Nephron (organoid): ENCODE measurements at regions not wholly inside any gene's neighbourhood (a gene's known extent, or its start where the extent isn't known, plus 50 kb on each side); places are given as distances from the start of the nearest gene placed in this dataset.
A peak's percentile ranks its signal among the peaks of the same experiment; 100 is the strongest.

Source experiments
- H3K27ac Mint-ChIP-seq, 3 experiments: 2 replicates each; pipeline ENCODE4 v1.8.0; 2020; ENCODE audit warnings: mixed read lengths in 3 of 3, mild to moderate bottlenecking in 2 of 3, moderate library complexity in 1 of 3
- H3K27me3 Mint-ChIP-seq: 2 replicates; pipeline ENCODE4 v1.8.0; 2021; ENCODE audit warnings: low read depth, mild to moderate bottlenecking, moderate library complexity, mixed read lengths
- H3K36me3 Mint-ChIP-seq: 2 replicates; pipeline ENCODE4 v1.8.0; 2020; ENCODE audit warnings: low read depth, mixed read lengths
- H3K4me1 Mint-ChIP-seq: 2 replicates; pipeline ENCODE4 v1.8.0; 2020; ENCODE audit warnings: mixed read lengths
- H3K4me3 Mint-ChIP-seq, 3 experiments: 2 replicates each; pipeline ENCODE4 v1.8.0; 2020; ENCODE audit warnings: mild to moderate bottlenecking in 3 of 3, mixed read lengths in 3 of 3, moderate library complexity in 2 of 3
- H3K9me3 Mint-ChIP-seq: 2 replicates; pipeline ENCODE4 v1.8.0; 2020; ENCODE audit warnings: mixed read lengths
- TF ChIP-seq, protein P1 (sequence below), 3 experiments: fragments of 200-600 bp; sonication (generic); IDR thresholded peaks; one replicate each; pipeline ENCODE4 v1.5.0; 2021; ENCODE audit warnings: antibody characterized with exemption in 3 of 3; ENCODE audit not compliant: unreplicated experiment in 3 of 3

GRCh38 chr18:69196336-69196735, 204.4 kb upstream of the DOK6 start:
- H3K9me3 Mint-ChIP-seq: no peaks in the 10 kb centered on the region
- H3K27me3 Mint-ChIP-seq: no peaks in the 10 kb centered on the region
- H3K4me1 Mint-ChIP-seq: peaks cover 13% of the 10 kb centered on the region
- no peak overlapping the region for H3K27ac Mint-ChIP-seq
- TF ChIP-seq, protein P1, sequence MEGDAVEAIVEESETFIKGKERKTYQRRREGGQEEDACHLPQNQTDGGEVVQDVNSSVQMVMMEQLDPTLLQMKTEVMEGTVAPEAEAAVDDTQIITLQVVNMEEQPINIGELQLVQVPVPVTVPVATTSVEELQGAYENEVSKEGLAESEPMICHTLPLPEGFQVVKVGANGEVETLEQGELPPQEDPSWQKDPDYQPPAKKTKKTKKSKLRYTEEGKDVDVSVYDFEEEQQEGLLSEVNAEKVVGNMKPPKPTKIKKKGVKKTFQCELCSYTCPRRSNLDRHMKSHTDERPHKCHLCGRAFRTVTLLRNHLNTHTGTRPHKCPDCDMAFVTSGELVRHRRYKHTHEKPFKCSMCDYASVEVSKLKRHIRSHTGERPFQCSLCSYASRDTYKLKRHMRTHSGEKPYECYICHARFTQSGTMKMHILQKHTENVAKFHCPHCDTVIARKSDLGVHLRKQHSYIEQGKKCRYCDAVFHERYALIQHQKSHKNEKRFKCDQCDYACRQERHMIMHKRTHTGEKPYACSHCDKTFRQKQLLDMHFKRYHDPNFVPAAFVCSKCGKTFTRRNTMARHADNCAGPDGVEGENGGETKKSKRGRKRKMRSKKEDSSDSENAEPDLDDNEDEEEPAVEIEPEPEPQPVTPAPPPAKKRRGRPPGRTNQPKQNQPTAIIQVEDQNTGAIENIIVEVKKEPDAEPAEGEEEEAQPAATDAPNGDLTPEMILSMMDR (IDR thresholded peaks at IDR 0.05; ENCODE audit: unreplicated experiment in 3 of 3): no peak
- H3K4me3 Mint-ChIP-seq: no peak overlapping the region
- H3K36me3 Mint-ChIP-seq: no peaks in the 10 kb centered on the region

- TF ChIP-seq, protein P1 (IDR thresholded peaks at IDR 0.05; ENCODE audit: unreplicated experiment in 3 of 3): no peak
- no peaks in the 10 kb centered on the region for H3K9me3 Mint-ChIP-seq
- H3K4me3 Mint-ChIP-seq: no peak overlapping the region
- H3K36me3 Mint-ChIP-seq: no peaks in the 10 kb centered on the region
- no peaks in the 10 kb centered on the region for H3K4me1 Mint-ChIP-seq
- no peaks in the 10 kb centered on the region for H3K27me3 Mint-ChIP-seq
- H3K27ac Mint-ChIP-seq: no peak overlapping the region
Measured at GRCh38 chr18:69205925-69206324, 194.8 kb upstream of the DOK6 start.

GRCh38 chr18:69208545-69208944, 192.1 kb upstream of the DOK6 start:
- Mint-ChIP-seq H3K27ac (no peak overlapping the region), H3K36me3 (peaks cover 8% of the 10 kb centered on the region)
- TF ChIP-seq, protein P1 (IDR thresholded peaks at IDR 0.05; ENCODE audit: unreplicated experiment in 3 of 3): no peak

GRCh38 chr18:69209761-69210160, 190.9 kb upstream of the DOK6 start:
- no peaks in the 10 kb centered on the region for H3K27me3 Mint-ChIP-seq
- peaks cover 7% of the 10 kb centered on the region for H3K9me3 Mint-ChIP-seq
- H3K27ac Mint-ChIP-seq: no peak overlapping the region
- no peaks in the 10 kb centered on the region for H3K4me1 Mint-ChIP-seq
- peaks cover 8% of the 10 kb centered on the region for H3K36me3 Mint-ChIP-seq
- TF ChIP-seq, protein P1 (IDR thresholded peaks at IDR 0.05; ENCODE audit: unreplicated experiment in 3 of 3): no peak
- no peak overlapping the region for H3K4me3 Mint-ChIP-seq

More at GRCh38 chr18:69208545-69208944, 192.1 kb upstream of the DOK6 start:
- Mint-ChIP-seq H3K27me3 (no peaks in the 10 kb centered on the region), H3K4me1 (no peaks in the 10 kb centered on the region), H3K4me3 (no peak overlapping the region), H3K9me3 (peaks cover 7% of the 10 kb centered on the region)

- Mint-ChIP-seq H3K4me1 (peaks cover 26% of the 10 kb centered on the region), H3K27ac (no peak overlapping the region), H3K4me3 (no peak overlapping the region), H3K27me3 (no peaks in the 10 kb centered on the region), H3K9me3 (peaks cover 7% of the 10 kb centered on the region), H3K36me3 (peaks cover 8% of the 10 kb centered on the region)
- TF ChIP-seq, protein P1 (IDR thresholded peaks at IDR 0.05; ENCODE audit: unreplicated experiment in 3 of 3): no peak
Measured at GRCh38 chr18:69213842-69214241, 186.8 kb upstream of the DOK6 start.

DNA sequence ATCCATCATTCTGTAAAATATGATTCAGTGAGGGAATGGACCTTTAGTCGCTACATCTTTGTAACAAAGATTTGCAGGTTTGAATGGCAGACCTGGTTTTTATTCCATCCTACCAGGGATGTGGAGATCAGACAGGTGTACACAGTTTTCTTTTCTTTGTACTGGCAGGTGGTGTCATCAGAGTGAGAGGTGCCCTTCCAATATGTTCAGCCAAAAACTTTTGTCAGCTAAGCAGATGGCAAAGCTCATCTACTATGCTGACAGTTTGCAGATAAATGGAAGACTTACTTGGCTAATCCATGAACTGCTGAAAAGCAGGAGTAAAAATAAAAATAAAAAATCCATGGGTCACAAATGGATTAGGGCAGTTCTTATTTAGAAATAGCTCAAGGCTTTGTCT, 185.5 kb upstream of the DOK6 start:
- H3K36me3 Mint-ChIP-seq: peaks cover 8% of the 10 kb centered on the region
- H3K27ac Mint-ChIP-seq: peak overlapping the region in 1 of 3 experiments; percentile 48
- H3K4me3 Mint-ChIP-seq: no peak overlapping the region
- TF ChIP-seq, protein P1 (IDR thresholded peaks at IDR 0.05; ENCODE audit: unreplicated experiment in 3 of 3): no peak
- peaks cover 26% of the 10 kb centered on the region for H3K4me1 Mint-ChIP-seq
- H3K9me3 Mint-ChIP-seq: peaks cover 7% of the 10 kb centered on the region
- no peaks in the 10 kb centered on the region for H3K27me3 Mint-ChIP-seq
